H9 (cell line): ENCODE measurements at regions not wholly inside any gene's neighbourhood (a gene's known extent, or its start where the extent isn't known, plus 50 kb on each side); places are given as distances from the start of the nearest gene placed in this dataset.

Experiments used
- DNase-seq: peaks from one replicate; pipeline ENCODE4 v3.0.0-alpha.2; 2017
- H2AFZ ChIP-seq: one replicate; pipeline ENCODE4 v1.6.1; 2013; ENCODE audit warnings: mild to moderate bottlenecking, low read length, control low read depth, moderate library complexity
- H2AK5ac ChIP-seq: 2 replicates; pipeline ENCODE4 v1.6.1; 2013; ENCODE audit warnings: low read length, control low read depth, mixed read lengths; ENCODE audit not compliant: insufficient read length
- H2BK120ac ChIP-seq: one replicate; pipeline ENCODE4 v1.6.1; 2013; ENCODE audit warnings: low read depth, mild to moderate bottlenecking, low read length, control low read depth, inconsistent platforms; ENCODE audit not compliant: poor library complexity, severe bottlenecking
- H2BK12ac ChIP-seq: 2 replicates; pipeline ENCODE4 v1.6.1; 2013; ENCODE audit warnings: low read length, control low read depth, mixed read lengths, low read depth; ENCODE audit not compliant: insufficient read length
- H2BK15ac ChIP-seq: 2 replicates; pipeline ENCODE4 v1.6.1; 2013; ENCODE audit warnings: low read depth, low read length, control low read depth
- H2BK20ac ChIP-seq: one replicate; pipeline ENCODE4 v1.6.1; 2013; ENCODE audit warnings: low read depth, mild to moderate bottlenecking, low read length, control low read depth, inconsistent platforms; ENCODE audit not compliant: poor library complexity, severe bottlenecking
- H2BK5ac ChIP-seq: 2 replicates; pipeline ENCODE4 v1.6.1; 2013; ENCODE audit warnings: low read length, control low read depth, mixed read lengths; ENCODE audit not compliant: insufficient read length
- H3K14ac ChIP-seq: 2 replicates; pipeline ENCODE4 v1.6.1; 2013; ENCODE audit warnings: low read length, control low read depth; ENCODE audit not compliant: insufficient read depth
- H3K18ac ChIP-seq: 2 replicates; pipeline ENCODE4 v1.6.1; 2013; ENCODE audit warnings: low read depth, mild to moderate bottlenecking, mixed read lengths, low read length, control low read depth; ENCODE audit not compliant: insufficient read length
- H3K23ac ChIP-seq: 2 replicates; pipeline ENCODE4 v1.6.1; 2013; ENCODE audit warnings: low read length, control low read depth, mixed read lengths, low read depth; ENCODE audit not compliant: insufficient read length
- H3K23me2 ChIP-seq: 2 replicates; pipeline ENCODE4 v1.6.1; 2013; ENCODE audit warnings: low read depth, mild to moderate bottlenecking, mixed read lengths, low read length, control low read depth; ENCODE audit not compliant: insufficient read length, poor library complexity, severe bottlenecking
- H3K27ac ChIP-seq: 2 replicates; pipeline ENCODE4 v1.5.1; 2013; ENCODE audit warnings: low read length, control low read depth, mixed read lengths, low read depth; ENCODE audit not compliant: insufficient read length
- H3K27me3 ChIP-seq: 2 replicates; pipeline ENCODE4 v1.6.1; 2013; ENCODE audit warnings: low read length, control low read depth, inconsistent platforms; ENCODE audit not compliant: insufficient read depth
- H3K4ac ChIP-seq: 2 replicates; pipeline ENCODE4 v1.6.1; 2013; ENCODE audit warnings: low read depth, mild to moderate bottlenecking, control low read depth, inconsistent platforms, low read length, moderate library complexity
- H3K4me1 ChIP-seq: 2 replicates; pipeline ENCODE4 v1.6.1; 2013; ENCODE audit warnings: low read length, control low read depth, inconsistent platforms; ENCODE audit not compliant: insufficient read depth
- H3K4me2 ChIP-seq: 2 replicates; pipeline ENCODE4 v1.6.1; 2013; ENCODE audit warnings: low read length, control low read depth, mixed read lengths; ENCODE audit not compliant: insufficient read length, insufficient read depth
- H3K56ac ChIP-seq: 2 replicates; pipeline ENCODE4 v1.6.1; 2013; ENCODE audit warnings: low read depth, mild to moderate bottlenecking, mixed read lengths, low read length, control low read depth; ENCODE audit not compliant: insufficient read length
- H3K79me1 ChIP-seq: 2 replicates; pipeline ENCODE4 v1.6.1; 2013; ENCODE audit warnings: low read depth, mild to moderate bottlenecking, moderate library complexity, low read length, control low read depth, inconsistent platforms; ENCODE audit not compliant: insufficient read depth, poor library complexity, severe bottlenecking
- H3K79me2 ChIP-seq: 2 replicates; pipeline ENCODE4 v1.6.1; 2013; ENCODE audit warnings: low read length, control low read depth, inconsistent platforms; ENCODE audit not compliant: insufficient read depth
- H3K9ac ChIP-seq: 2 replicates; pipeline ENCODE4 v1.6.1; 2013; ENCODE audit warnings: low read length, control low read depth, mixed read lengths; ENCODE audit not compliant: insufficient read length; ENCODE audit errors: extremely low read depth
- H3K9me3 ChIP-seq: one replicate; pipeline ENCODE4 v1.6.1; 2013; ENCODE audit warnings: low read depth, low read length, inconsistent platforms; ENCODE audit not compliant: control insufficient read depth
- H3T11ph ChIP-seq: one replicate; pipeline ENCODE4 v1.6.1; 2013; ENCODE audit warnings: mild to moderate bottlenecking, low read length, control low read depth, inconsistent platforms
- H4K20me1 ChIP-seq: one replicate; pipeline ENCODE4 v1.6.1; 2013; ENCODE audit not compliant: control insufficient read depth, insufficient read length, insufficient read depth
- H4K5ac ChIP-seq: 2 replicates; pipeline ENCODE4 v1.6.1; 2013; ENCODE audit warnings: low read depth, mild to moderate bottlenecking, mixed read lengths, low read length, control low read depth; ENCODE audit not compliant: insufficient read length
- H4K8ac ChIP-seq: replicated peaks from 2 replicates; pipeline ENCODE4 v1.6.1; 2013; ENCODE audit warnings: low read length, control low read depth, mixed read lengths, low read depth; ENCODE audit not compliant: insufficient read length
- H4K91ac ChIP-seq: 2 replicates; pipeline ENCODE4 v1.6.1; 2013; ENCODE audit warnings: low read depth, mild to moderate bottlenecking, moderate library complexity, mixed read lengths, low read length, control low read depth; ENCODE audit not compliant: insufficient read length
- H3K27ac Mint-ChIP-seq, 3 experiments: 2 replicates in 2 of 3; 3 replicates in 1 of 3; pipeline ENCODE4 v1.8.0; 2020 to 2021; ENCODE audit warnings: mixed read lengths in 3 of 3, mild to moderate bottlenecking in 1 of 3, moderate library complexity in 1 of 3
- H3K27me3 Mint-ChIP-seq: 2 replicates; pipeline ENCODE4 v1.8.0; 2021; ENCODE audit warnings: low read depth, mild to moderate bottlenecking, moderate library complexity, mixed read lengths
- H3K36me3 Mint-ChIP-seq, 3 experiments: 2 replicates in 2 of 3; 3 replicates in 1 of 3; pipeline ENCODE4 v1.8.0; 2020 to 2021; ENCODE audit warnings: low read depth in 3 of 3, mixed read lengths in 3 of 3; ENCODE audit not compliant: insufficient read depth in 1 of 3
- H3K4me1 Mint-ChIP-seq, 2 experiments: 2 replicates each; pipeline ENCODE4 v1.8.0; 2020; ENCODE audit warnings: mixed read lengths in 2 of 2
- H3K4me3 Mint-ChIP-seq, 2 experiments: 2 replicates in 1 of 2; 3 replicates in 1 of 2; pipeline ENCODE4 v1.8.0; 2020 to 2021; ENCODE audit warnings: mild to moderate bottlenecking in 2 of 2, mixed read lengths in 2 of 2, moderate library complexity in 1 of 2
- H3K9me3 Mint-ChIP-seq, 2 experiments: 2 replicates in 1 of 2; 3 replicates in 1 of 2; pipeline ENCODE4 v1.8.0; 2020; ENCODE audit warnings: mild to moderate bottlenecking in 2 of 2, mixed read lengths in 2 of 2, moderate library complexity in 1 of 2
- CTCF ChIP-seq: fragments of 200-600 bp; sonication (generic); conservative IDR thresholded peaks from 3 replicates; pipeline ENCODE4 v1.8.0; 2021; ENCODE audit warnings: antibody characterized with exemption, mild to moderate bottlenecking
- WGBS: extraction: QIAGEN DNeasy Blood & Tissue Kit; methylation state at CpG from one replicate; pipeline ENCODE4 v1.1.7; 2013; ENCODE audit warnings: missing lambda C conversion rate, low lambda C conversion rate, mixed read lengths; ENCODE audit not compliant: insufficient read length; ENCODE audit errors: extremely low coverage; 5-methylcytosine and 5-hydroxymethylcytosine counted together

GRCh38 chr13:103908274-103908673, 842.1 kb upstream of the SLC10A2 start:
- WGBS, result no CpG with 5 or more reads among the region's 5 CpGs

More at GRCh38 chr13:103908274-103908673, 842.1 kb upstream of the SLC10A2 start:
- Mint-ChIP-seq H3K36me3 (no peaks in the 10 kb centered on the region), H3K27ac (no peak overlapping the region), H3K4me1 (no peaks in the 10 kb centered on the region), H3K9me3 (no peaks in the 10 kb centered on the region), H3K4me3 (no peak overlapping the region), H3K27me3 (no peaks in the 10 kb centered on the region)
- Histone ChIP-seq H2BK120ac (no peak overlapping the region), H2BK12ac (no peak overlapping the region), H2BK20ac (no peak overlapping the region), H3K27me3 (no peaks in the 10 kb centered on the region), H3K9ac (no peak overlapping the region), H4K8ac (no peak overlapping the region), H2AK5ac (no peak overlapping the region), H3K79me1 (no peaks in the 10 kb centered on the region), H3K9me3 (no peaks in the 10 kb centered on the region), H3K4me1 (no peaks in the 10 kb centered on the region), H2AFZ (no peak overlapping the region), H3K4me2 (no peak overlapping the region), H3K14ac (no peak overlapping the region), H4K91ac (no peak overlapping the region), H3K56ac (no peak overlapping the region), H2BK5ac (no peak overlapping the region), H3T11ph (no peak overlapping the region), H2BK15ac (no peak overlapping the region), H3K18ac (no peak overlapping the region), H4K5ac (no peak overlapping the region), H3K23ac (no peak overlapping the region), H3K27ac (no peak overlapping the region), H3K4ac (no peak overlapping the region), H3K23me2 (no peaks in the 10 kb centered on the region), H4K20me1 (no peaks in the 10 kb centered on the region), H3K79me2 (no peaks in the 10 kb centered on the region)
- TF ChIP-seq CTCF, result no peak
- no peak for DNase-seq
